ENCODE measurements at regions not wholly inside any gene's neighbourhood (a gene's known extent, or its start where the extent isn't known, plus 50 kb on each side); places are given as distances from the start of the nearest gene placed in this dataset.

DNA sequence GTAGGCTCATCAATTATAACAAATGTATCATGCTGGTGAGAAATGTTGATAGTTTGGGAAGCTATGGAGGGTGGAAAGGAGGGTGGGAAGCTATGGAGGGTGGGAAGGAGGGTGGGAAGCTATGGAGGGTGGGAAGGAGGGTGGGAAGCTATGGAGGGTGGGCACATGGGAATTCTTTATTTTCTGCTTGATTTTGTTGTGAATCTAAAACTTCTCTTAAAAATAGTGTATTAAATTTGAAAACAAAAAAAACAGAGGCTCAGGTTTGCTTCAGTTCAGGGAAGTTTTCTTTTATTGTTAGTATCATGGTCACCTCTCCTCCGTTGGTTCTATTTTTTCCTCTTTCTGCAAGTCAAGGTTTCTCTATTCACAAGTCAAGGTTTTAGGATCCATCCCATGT, 106.4 kb downstream of the SOD2 start:
- DNase-seq (ENCODE audit: low read depth, low spot score) (no peak), FAIRE-seq (no peak)
- no peak for TF ChIP-seq EZH2 (IDR thresholded peaks at IDR 0.05; ENCODE audit: low read length)
- TF ChIP-seq, protein P1, sequence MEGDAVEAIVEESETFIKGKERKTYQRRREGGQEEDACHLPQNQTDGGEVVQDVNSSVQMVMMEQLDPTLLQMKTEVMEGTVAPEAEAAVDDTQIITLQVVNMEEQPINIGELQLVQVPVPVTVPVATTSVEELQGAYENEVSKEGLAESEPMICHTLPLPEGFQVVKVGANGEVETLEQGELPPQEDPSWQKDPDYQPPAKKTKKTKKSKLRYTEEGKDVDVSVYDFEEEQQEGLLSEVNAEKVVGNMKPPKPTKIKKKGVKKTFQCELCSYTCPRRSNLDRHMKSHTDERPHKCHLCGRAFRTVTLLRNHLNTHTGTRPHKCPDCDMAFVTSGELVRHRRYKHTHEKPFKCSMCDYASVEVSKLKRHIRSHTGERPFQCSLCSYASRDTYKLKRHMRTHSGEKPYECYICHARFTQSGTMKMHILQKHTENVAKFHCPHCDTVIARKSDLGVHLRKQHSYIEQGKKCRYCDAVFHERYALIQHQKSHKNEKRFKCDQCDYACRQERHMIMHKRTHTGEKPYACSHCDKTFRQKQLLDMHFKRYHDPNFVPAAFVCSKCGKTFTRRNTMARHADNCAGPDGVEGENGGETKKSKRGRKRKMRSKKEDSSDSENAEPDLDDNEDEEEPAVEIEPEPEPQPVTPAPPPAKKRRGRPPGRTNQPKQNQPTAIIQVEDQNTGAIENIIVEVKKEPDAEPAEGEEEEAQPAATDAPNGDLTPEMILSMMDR (optimal IDR thresholded peaks at IDR 0.05 in 1 of 3, IDR thresholded peaks at IDR 0.05 in 1 of 3, conservative IDR thresholded peaks at IDR 0.05 in 1 of 3; ENCODE audit: extremely low read depth in 1 of 3, insufficient read depth in 2 of 3, low read length in 3 of 3): no peak
- no peak overlapping the region for H3K4me3 ChIP-seq (ENCODE audit: control insufficient read depth in 2 of 3, extremely low read depth in 1 of 3, insufficient read depth in 2 of 3, low read depth in 1 of 3, low read length in 3 of 3)
- H3K4me1 ChIP-seq (ENCODE audit: control insufficient read depth, extremely low read depth, insufficient read depth, low read length): no peaks in the 10 kb centered on the region
- no peaks in the 10 kb centered on the region for H4K20me1 ChIP-seq (ENCODE audit: control insufficient read depth, extremely low read depth, insufficient read depth, low read length)
- no peaks in the 10 kb centered on the region for H3K9me3 ChIP-seq (ENCODE audit: control insufficient read depth, low read depth, low read length)
- H3K9ac ChIP-seq (ENCODE audit: control insufficient read depth, extremely low read depth, insufficient read depth, low read length): no peak overlapping the region
- dilution Hi-C loops (cut with MboI; ENCODE audit: extremely low pct_ligation_motif_present, low sequenced_read_pairs): no loop called here
- no peak overlapping the region for H2AFZ ChIP-seq (ENCODE audit: control insufficient read depth, low read length)
- H3K4me2 ChIP-seq (ENCODE audit: control insufficient read depth, extremely low read depth, insufficient read depth, low read depth, low read length): no peak overlapping the region
- no peaks in the 10 kb centered on the region for H3K9me1 ChIP-seq (ENCODE audit: control insufficient read depth, extremely low read depth, insufficient read depth, low read length)
- no peaks in the 10 kb centered on the region for H3K79me2 ChIP-seq (ENCODE audit: control insufficient read depth, insufficient read depth, low read length)
- H3K27me3 ChIP-seq (ENCODE audit: control insufficient read depth, extremely low read depth, insufficient read depth, low read length): no peaks in the 10 kb centered on the region
- no peak overlapping the region for H3K27ac ChIP-seq (ENCODE audit: control insufficient read depth, insufficient read depth, low read length)
- no peaks in the 10 kb centered on the region for H3K36me3 ChIP-seq (ENCODE audit: control insufficient read depth in 2 of 2, extremely low read depth in 1 of 2, insufficient read depth in 2 of 2, low read length in 2 of 2)

DNA sequence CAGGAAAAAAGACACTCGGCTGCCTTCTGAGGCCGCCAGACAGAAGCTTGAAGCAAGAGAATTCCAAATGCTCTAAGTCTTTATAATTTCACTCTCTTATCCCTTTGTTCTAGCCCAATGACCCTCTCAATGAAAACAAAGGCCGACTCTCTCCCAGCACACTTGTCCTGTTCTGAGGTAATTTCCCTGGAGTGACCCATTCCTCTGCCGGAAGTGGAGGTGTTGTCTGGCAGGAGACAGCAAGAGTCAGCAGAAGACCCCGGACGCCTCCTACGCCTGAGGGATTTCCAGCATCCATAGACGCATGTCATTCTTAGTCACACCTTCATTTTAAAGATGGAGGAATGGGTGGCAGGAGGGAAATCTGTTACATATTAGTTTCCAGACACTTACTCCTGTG, 110.3 kb downstream of the SOD2 start:
- Histone ChIP-seq H3K4me3 (ENCODE audit: control insufficient read depth in 2 of 3, extremely low read depth in 1 of 3, insufficient read depth in 2 of 3, low read depth in 1 of 3, low read length in 3 of 3) (no peak overlapping the region), H3K27ac (ENCODE audit: control insufficient read depth, insufficient read depth, low read length) (no peak overlapping the region), H3K4me1 (ENCODE audit: control insufficient read depth, extremely low read depth, insufficient read depth, low read length) (no peaks in the 10 kb centered on the region), H3K36me3 (ENCODE audit: control insufficient read depth in 2 of 2, extremely low read depth in 1 of 2, insufficient read depth in 2 of 2, low read length in 2 of 2) (no peaks in the 10 kb centered on the region), H3K9me3 (ENCODE audit: control insufficient read depth, low read depth, low read length) (no peaks in the 10 kb centered on the region), H4K20me1 (ENCODE audit: control insufficient read depth, extremely low read depth, insufficient read depth, low read length) (no peaks in the 10 kb centered on the region), H3K9ac (ENCODE audit: control insufficient read depth, extremely low read depth, insufficient read depth, low read length) (no peak overlapping the region), H3K9me1 (ENCODE audit: control insufficient read depth, extremely low read depth, insufficient read depth, low read length) (no peaks in the 10 kb centered on the region), H3K79me2 (ENCODE audit: control insufficient read depth, insufficient read depth, low read length) (no peaks in the 10 kb centered on the region), H2AFZ (ENCODE audit: control insufficient read depth, low read length) (no peak overlapping the region), H3K27me3 (ENCODE audit: control insufficient read depth, extremely low read depth, insufficient read depth, low read length) (no peaks in the 10 kb centered on the region), H3K4me2 (ENCODE audit: control insufficient read depth, extremely low read depth, insufficient read depth, low read depth, low read length) (no peak overlapping the region)
- dilution Hi-C loops (cut with MboI; ENCODE audit: extremely low pct_ligation_motif_present, low sequenced_read_pairs): no loop called here
- TF ChIP-seq, protein P1 (optimal IDR thresholded peaks at IDR 0.05 in 1 of 3, IDR thresholded peaks at IDR 0.05 in 1 of 3, conservative IDR thresholded peaks at IDR 0.05 in 1 of 3; ENCODE audit: extremely low read depth in 1 of 3, insufficient read depth in 2 of 3, low read length in 3 of 3): no peak
- no peak for TF ChIP-seq EZH2 (IDR thresholded peaks at IDR 0.05; ENCODE audit: low read length)
- DNase-seq (ENCODE audit: low read depth, low spot score): no peak
- no peak for FAIRE-seq

Data from keratinocyte (primary cell).